K562 (cell line): ENCODE measurements at regions not wholly inside any gene's neighbourhood (a gene's known extent, or its start where the extent isn't known, plus 50 kb on each side); places are given as distances from the start of the nearest gene placed in this dataset.

Experiments used
- ATAC-seq: fragments of 200-7000 bp; cut with Tn5 transposase; 3 replicates; pipeline ENCODE4 v1.9.1; 2020; ENCODE audit warnings: moderate library complexity
- BruUV-seq: library from RNA; stranded (reverse); fragments of 400-500 nt; replicated peaks from 2 replicates; lab custom pipeline; 2021; lab: Mats Ljungman, UMichigan
- CTCF ChIA-PET: fragments of 300-600 bp; formaldehyde crosslinking; extraction: SDS; loops from one replicate; lab custom pipeline; 2021; ENCODE audit warnings: low intra/inter-chr PET ratio; lab: Yijun Ruan, JAX
- POLR2A ChIA-PET: fragments of 300-600, 350-650 bp; sonication (Branson Sonifier 250); formaldehyde crosslinking; extraction: SDS; loops from one replicate; lab custom pipeline; 2021; ENCODE audit warnings: antibody characterized with exemption, inconsistent platforms; lab: Yijun Ruan, JAX
- DNase-seq, 4 experiments: peaks; one replicate each; pipeline versions ENCODE4 v3.0.0 to v3.0.0-alpha.2; 2011 to 2018; ENCODE audit warnings: low spot score in 3 of 4, mixed read lengths in 3 of 4; ENCODE audit errors: extremely low read depth in 1 of 4
- FAIRE-seq: peaks from 2 replicates; lab custom pipeline; 2011; peaks lifted over from hg19 to GRCh38; lab: Jason Lieb, UNC
- H2AFZ ChIP-seq: 2 replicates; pipeline ENCODE4 v1.6.0; 2011; ENCODE audit warnings: low read depth, low read length, control low read depth, inconsistent platforms
- H3K27ac ChIP-seq: fragments of 200-600 bp; 3 replicates; pipeline ENCODE4 v1.8.0; 2011; ENCODE audit warnings: low read depth, mild to moderate bottlenecking, control low read depth, inconsistent platforms, low read length, moderate library complexity, mixed read lengths; ENCODE audit errors: extremely low read depth
- H3K27me3 ChIP-seq, 2 experiments: fragments of 300-600 bp in 1 of 2; 2 replicates in 1 of 2; 3 replicates in 1 of 2; pipeline versions ENCODE4 v1.6.0 to v1.8.0; 2011; ENCODE audit warnings: inconsistent platforms in 2 of 2, low read length in 2 of 2, mild to moderate bottlenecking in 1 of 2, mixed read lengths in 1 of 2, moderate library complexity in 1 of 2; ENCODE audit not compliant: control insufficient read depth in 2 of 2, insufficient read depth in 2 of 2
- H3K36me3 ChIP-seq: fragments of 300-600 bp; 3 replicates; pipeline ENCODE4 v1.8.0; 2011; ENCODE audit warnings: mild to moderate bottlenecking, low read length, inconsistent platforms; ENCODE audit not compliant: control insufficient read depth, insufficient read depth
- H3K4me1 ChIP-seq, 2 experiments: fragments of 200-600 bp in 1 of 2; replicated peaks in 1 of 2; 2 replicates in 1 of 2; 3 replicates in 1 of 2; pipeline versions ENCODE4 v1.5.1 to v1.8.0; 2011; ENCODE audit warnings: inconsistent platforms in 2 of 2, low read length in 2 of 2, mild to moderate bottlenecking in 1 of 2, mixed read lengths in 1 of 2, moderate library complexity in 1 of 2; ENCODE audit not compliant: control insufficient read depth in 2 of 2, insufficient read depth in 2 of 2
- H3K4me2 ChIP-seq: 2 replicates; pipeline ENCODE4 v1.6.1; 2011; ENCODE audit warnings: low read length, control low read depth, inconsistent platforms, mixed read lengths; ENCODE audit not compliant: insufficient read depth
- H3K4me3 ChIP-seq: fragments of 200-600 bp; sonication (generic), shearing (Covaris generic); 2 replicates; pipeline ENCODE4 v1.5.1; 2016; ENCODE audit warnings: control low read depth, inconsistent platforms
- H3K79me2 ChIP-seq: fragments of 200-600 bp; 3 replicates; pipeline ENCODE4 v1.8.0; 2011; ENCODE audit warnings: low read length, inconsistent platforms; ENCODE audit not compliant: control insufficient read depth, insufficient read depth
- H3K9ac ChIP-seq, 2 experiments: 2 replicates each; pipeline versions ENCODE4 v1.6.0 to v1.6.1; 2011; ENCODE audit warnings: low read depth in 2 of 2, low read length in 2 of 2, control low read depth in 1 of 2, inconsistent platforms in 1 of 2, mild to moderate bottlenecking in 1 of 2, mixed read lengths in 1 of 2; ENCODE audit not compliant: insufficient read depth in 1 of 2
- H3K9me1 ChIP-seq: one replicate; pipeline ENCODE4 v1.6.0; 2011; ENCODE audit warnings: inconsistent platforms, mild to moderate bottlenecking, low read length, moderate library complexity; ENCODE audit not compliant: control insufficient read depth, insufficient read depth
- H3K9me3 ChIP-seq: replicated peaks from 2 replicates; pipeline ENCODE4 v1.5.1; 2011; ENCODE audit warnings: low read depth, low read length, inconsistent platforms; ENCODE audit not compliant: control insufficient read depth, insufficient read depth
- H4K20me1 ChIP-seq: replicated peaks from 2 replicates; pipeline ENCODE4 v1.6.1; 2011; ENCODE audit warnings: low read length, inconsistent platforms, mixed read lengths; ENCODE audit not compliant: control insufficient read depth, insufficient read depth
- HINFP ChIP-seq: fragments of 450-650 bp; conservative IDR thresholded peaks from 2 replicates; pipeline ENCODE4 v1.6.1; 2016; ENCODE audit warnings: missing genetic modification characterization, low read depth, mild to moderate bottlenecking, control low read depth, missing compliant biosample characterization
- IFI16 ChIP-seq: fragments of 250-450 bp; sonication (Bioruptor Pico); IDR thresholded peaks from 2 replicates; pipeline ENCODE4 v2.1.2; 2022; ENCODE audit warnings: mild to moderate bottlenecking, inconsistent platforms
- MIER1 ChIP-seq: fragments of 450-650 bp; IDR thresholded peaks from 2 replicates; pipeline ENCODE4 v1.6.1; 2016; ENCODE audit warnings: antibody characterized with exemption, mild to moderate bottlenecking, low read depth
- MNT ChIP-seq, 2 experiments: fragments of 450-650 bp; conservative IDR thresholded peaks; 2 replicates each; pipeline ENCODE4 v1.6.1; 2017; ENCODE audit warnings: mild to moderate bottlenecking in 2 of 2, moderate library complexity in 2 of 2
- MYC ChIP-seq, 2 experiments: fragments of 250-450 bp in 1 of 2; sonication (Bioruptor Pico) in 1 of 2; IDR thresholded peaks; 2 replicates each; pipeline versions ENCODE4 v1.5.1 to v1.6.1; 2012 to 2021; ENCODE audit warnings: low read depth in 2 of 2, borderline replicate concordance in 1 of 2, improper control_type of control experiment in 1 of 2, low read length in 1 of 2, mild to moderate bottlenecking in 1 of 2, moderate library complexity in 1 of 2
- NFRKB ChIP-seq: fragments of 450-650 bp; IDR thresholded peaks from 2 replicates; pipeline ENCODE4 v1.6.1; 2016; ENCODE audit warnings: low read depth
- RBM17 ChIP-seq: fragments of 200-400 bp; formaldehyde crosslinking; IDR thresholded peaks from 2 replicates; pipeline ENCODE4 v1.6.1; 2017; ENCODE audit warnings: low read depth, mild to moderate bottlenecking, low read length, borderline replicate concordance
- SAFB2 ChIP-seq: fragments of 200-400 bp; formaldehyde crosslinking; IDR thresholded peaks from 2 replicates; pipeline ENCODE4 v1.6.1; 2018; ENCODE audit warnings: borderline replicate concordance, low read length, low read depth, moderate library complexity; ENCODE audit not compliant: severe bottlenecking
- TOE1 ChIP-seq, 2 experiments: fragments of 450-650 bp in 1 of 2; sonication (generic) in 1 of 2; formaldehyde crosslinking in 1 of 2; IDR thresholded peaks; 2 replicates each; pipeline versions ENCODE4 v1.7.1 to v1.8.0; 2016 to 2022; ENCODE audit warnings: borderline replicate concordance in 2 of 2, mild to moderate bottlenecking in 2 of 2, antibody characterized with exemption in 1 of 2, inconsistent platforms in 1 of 2, low read depth in 1 of 2, missing genetic modification reagents in 1 of 2, moderate library complexity in 1 of 2
- ZNF407 ChIP-seq: fragments of 450-650 bp; IDR thresholded peaks from 2 replicates; pipeline ENCODE4 v1.6.1; 2016; ENCODE audit warnings: low read depth
- ZNF785 ChIP-seq: fragments of 250-450 bp; sonication (Bioruptor Pico); IDR thresholded peaks from 2 replicates; pipeline ENCODE4 v1.4.0; 2020; ENCODE audit warnings: mild to moderate bottlenecking
- WGBS: fragments of 100-300 bp; shearing (Covaris generic); methylation state at CpG from one replicate; pipeline ENCODE4 v1.1.6; 2016; ENCODE audit warnings: low coverage, mixed read lengths; ENCODE audit not compliant: insufficient coverage; ENCODE audit errors: missing lambda C conversion rate; 5-methylcytosine and 5-hydroxymethylcytosine counted together
- in situ Hi-C: fragments of 300-500 bp; cut with MboI; formaldehyde crosslinking; loops from 4 replicates; pipeline ENCODE4 v1.15.0; 2018; ENCODE audit warnings: inconsistent platforms, mixed read lengths
- intact Hi-C: fragments of 100-400 bp; cut with micrococcal nuclease; formaldehyde crosslinking; loops from 2 replicates; pipeline ENCODE4 v1.14.2; 2022

- Histone ChIP-seq H3K27me3 (no peaks in the 10 kb centered on the region), H3K4me1 (no peaks in the 10 kb centered on the region), H3K79me2 (no peaks in the 10 kb centered on the region), H3K4me2 (no peak overlapping the region), H2AFZ (no peak overlapping the region), H3K27ac (no peak overlapping the region), H3K9ac (no peak overlapping the region), H3K9me3 (no peaks in the 10 kb centered on the region), H3K36me3 (no peaks in the 10 kb centered on the region), H4K20me1 (no peaks in the 10 kb centered on the region), H3K9me1 (no peaks in the 10 kb centered on the region), H3K4me3 (no peak overlapping the region)
- POLR2A ChIA-PET, result no interaction called here
- FAIRE-seq (no peak), DNase-seq (no peak), ATAC-seq (no peak)
- no TSS peak for BruUV-seq
- in situ Hi-C loops, result no loop called here
- intact Hi-C loops, result no loop called here
- 9% methylated on average over 2 of the region's 2 CpGs for WGBS
- CTCF ChIA-PET, result no interaction called here
- TF ChIP-seq ZNF785 (CRISPR knock-in tag) (no peak), ZNF407 (no peak), MIER1 (no peak), RBM17 (no peak), HINFP (tag) (no peak), MNT (conservative IDR thresholded peaks at IDR 0.05) (no peak), SAFB2 (no peak), IFI16 (CRISPR knock-in tag) (no peak), NFRKB (no peak), MYC (IDR thresholded peaks at IDR 0.05; ENCODE audit: low read depth, low read length) (no peak), MYC (CRISPR knock-in tag; IDR thresholded peaks at IDR 0.05; ENCODE audit: borderline replicate concordance, low read depth) (no peak), TOE1 (IDR thresholded peaks at IDR 0.05; ENCODE audit: borderline replicate concordance) (no peak), TOE1 (CRISPR knock-in tag; IDR thresholded peaks at IDR 0.05; ENCODE audit: borderline replicate concordance, low read depth) (no peak)
These were observed 163.9 kb upstream of the ELAC2 start for GRCh38 chr17:13181683-13182082.
